ENCODE measurements at regions not wholly inside any gene's neighbourhood (a gene's known extent, or its start where the extent isn't known, plus 50 kb on each side); places are given as distances from the start of the nearest gene placed in this dataset.

- TF ChIP-seq, protein P1, sequence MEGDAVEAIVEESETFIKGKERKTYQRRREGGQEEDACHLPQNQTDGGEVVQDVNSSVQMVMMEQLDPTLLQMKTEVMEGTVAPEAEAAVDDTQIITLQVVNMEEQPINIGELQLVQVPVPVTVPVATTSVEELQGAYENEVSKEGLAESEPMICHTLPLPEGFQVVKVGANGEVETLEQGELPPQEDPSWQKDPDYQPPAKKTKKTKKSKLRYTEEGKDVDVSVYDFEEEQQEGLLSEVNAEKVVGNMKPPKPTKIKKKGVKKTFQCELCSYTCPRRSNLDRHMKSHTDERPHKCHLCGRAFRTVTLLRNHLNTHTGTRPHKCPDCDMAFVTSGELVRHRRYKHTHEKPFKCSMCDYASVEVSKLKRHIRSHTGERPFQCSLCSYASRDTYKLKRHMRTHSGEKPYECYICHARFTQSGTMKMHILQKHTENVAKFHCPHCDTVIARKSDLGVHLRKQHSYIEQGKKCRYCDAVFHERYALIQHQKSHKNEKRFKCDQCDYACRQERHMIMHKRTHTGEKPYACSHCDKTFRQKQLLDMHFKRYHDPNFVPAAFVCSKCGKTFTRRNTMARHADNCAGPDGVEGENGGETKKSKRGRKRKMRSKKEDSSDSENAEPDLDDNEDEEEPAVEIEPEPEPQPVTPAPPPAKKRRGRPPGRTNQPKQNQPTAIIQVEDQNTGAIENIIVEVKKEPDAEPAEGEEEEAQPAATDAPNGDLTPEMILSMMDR (IDR thresholded peaks at IDR 0.05; ENCODE audit: low read depth, low read length), result no peak
- no peak for TF ChIP-seq EZH2phosphoT487 (IDR thresholded peaks at IDR 0.05; ENCODE audit: low read depth)
Measured at GRCh38 chr11:134853992-134854991, 442.2 kb upstream of the B3GAT1 start.
